OCI-LY1 (cell line): ENCODE measurements at regions not wholly inside any gene's neighbourhood (a gene's known extent, or its start where the extent isn't known, plus 50 kb on each side); places are given as distances from the start of the nearest gene placed in this dataset.
A peak's percentile ranks its signal among the peaks of the same experiment; 100 is the strongest.

ENCODE experiments used
- H2AFZ ChIP-seq: fragments of 200-600 bp; sonication (generic), shearing (Covaris generic); 2 replicates; pipeline ENCODE4 v1.6.0; 2014; ENCODE audit warnings: antibody characterized with exemption, mild to moderate bottlenecking, low read length
- H3F3A ChIP-seq: fragments of 200-600 bp; sonication (generic), shearing (Covaris generic); 2 replicates; pipeline ENCODE4 v1.6.0; 2014; ENCODE audit warnings: mild to moderate bottlenecking, antibody characterized with exemption, low read length, moderate library complexity; ENCODE audit not compliant: insufficient read depth
- H3K27ac ChIP-seq: fragments of 200-600 bp; sonication (generic); 2 replicates; pipeline ENCODE4 v1.5.1; 2014; ENCODE audit warnings: low read length, mixed run types, mild to moderate bottlenecking, low read depth; ENCODE audit not compliant: poor library complexity, severe bottlenecking
- H3K27me3 ChIP-seq: fragments of 200-600 bp; sonication (generic); 2 replicates; pipeline ENCODE4 v1.6.0; 2014; ENCODE audit warnings: antibody characterized with exemption, mild to moderate bottlenecking, low read length, moderate library complexity; ENCODE audit not compliant: insufficient read depth
- H3K36me3 ChIP-seq: fragments of 200-600 bp; sonication (generic); 2 replicates; pipeline ENCODE4 v1.6.1; 2014; ENCODE audit warnings: mild to moderate bottlenecking, antibody characterized with exemption, low read length, moderate library complexity, mixed read lengths; ENCODE audit not compliant: insufficient read depth
- H3K4me1 ChIP-seq: fragments of 200-600 bp; sonication (generic); 2 replicates; pipeline ENCODE4 v1.5.1; 2014; ENCODE audit warnings: mild to moderate bottlenecking, low read length, moderate library complexity; ENCODE audit not compliant: insufficient read depth, severe bottlenecking
- H3K4me2 ChIP-seq: fragments of 200-600 bp; sonication (generic), shearing (Covaris generic); 2 replicates; pipeline ENCODE4 v1.6.1; 2014; ENCODE audit warnings: low read length
- H3K4me3 ChIP-seq: fragments of 200-600 bp; sonication (generic); 2 replicates; pipeline ENCODE4 v1.5.1; 2014; ENCODE audit warnings: low read length, low read depth, mild to moderate bottlenecking, mixed read lengths; ENCODE audit not compliant: poor library complexity, severe bottlenecking
- H3K79me2 ChIP-seq: fragments of 200-600 bp; shearing (Covaris generic); 2 replicates; pipeline ENCODE4 v1.6.1; 2016; ENCODE audit warnings: mixed run types, low read length, mixed read lengths; ENCODE audit not compliant: insufficient read depth
- H3K9ac ChIP-seq: fragments of 200-600 bp; sonication (generic), shearing (Covaris generic); 2 replicates; pipeline ENCODE4 v1.6.1; 2014; ENCODE audit warnings: mild to moderate bottlenecking, low read length, mixed read lengths
- H3K9me2 ChIP-seq: fragments of 200-600 bp; sonication (generic), shearing (Covaris generic); 2 replicates; pipeline ENCODE4 v1.6.1; 2014; ENCODE audit warnings: low read depth, mild to moderate bottlenecking, low read length, mixed read lengths
- H3K9me3 ChIP-seq: fragments of 200-600 bp; shearing (Covaris generic); 2 replicates; pipeline ENCODE4 v1.6.1; 2014; ENCODE audit warnings: low read length, mixed read lengths
- H4K20me1 ChIP-seq: fragments of 200-600 bp; sonication (generic), shearing (Covaris generic); 2 replicates; pipeline ENCODE4 v1.6.0; 2016; ENCODE audit warnings: mild to moderate bottlenecking, low read length; ENCODE audit not compliant: insufficient read depth
- EZH2 ChIP-seq: fragments of 200-600 bp; sonication (generic), shearing (Covaris generic); IDR thresholded peaks from 2 replicates; pipeline ENCODE4 v1.8.0; 2017; ENCODE audit warnings: borderline replicate concordance, mixed run types, mild to moderate bottlenecking, antibody characterized with exemption, low read length, moderate library complexity, mixed read lengths
- TF ChIP-seq, protein P1 (sequence below): fragments of 200-600 bp; sonication (generic), shearing (Covaris generic); IDR thresholded peaks from 2 replicates; pipeline ENCODE4 v1.5.1; 2017; ENCODE audit warnings: mild to moderate bottlenecking, antibody characterized with exemption, low read length, moderate library complexity, mixed read lengths

GRCh38 chr6:28771401-28772267, 152.2 kb downstream of the TRIM27 start:
- no peak overlapping the region for H3K4me3 ChIP-seq
- no peak for TF ChIP-seq EZH2
- TF ChIP-seq, protein P1, sequence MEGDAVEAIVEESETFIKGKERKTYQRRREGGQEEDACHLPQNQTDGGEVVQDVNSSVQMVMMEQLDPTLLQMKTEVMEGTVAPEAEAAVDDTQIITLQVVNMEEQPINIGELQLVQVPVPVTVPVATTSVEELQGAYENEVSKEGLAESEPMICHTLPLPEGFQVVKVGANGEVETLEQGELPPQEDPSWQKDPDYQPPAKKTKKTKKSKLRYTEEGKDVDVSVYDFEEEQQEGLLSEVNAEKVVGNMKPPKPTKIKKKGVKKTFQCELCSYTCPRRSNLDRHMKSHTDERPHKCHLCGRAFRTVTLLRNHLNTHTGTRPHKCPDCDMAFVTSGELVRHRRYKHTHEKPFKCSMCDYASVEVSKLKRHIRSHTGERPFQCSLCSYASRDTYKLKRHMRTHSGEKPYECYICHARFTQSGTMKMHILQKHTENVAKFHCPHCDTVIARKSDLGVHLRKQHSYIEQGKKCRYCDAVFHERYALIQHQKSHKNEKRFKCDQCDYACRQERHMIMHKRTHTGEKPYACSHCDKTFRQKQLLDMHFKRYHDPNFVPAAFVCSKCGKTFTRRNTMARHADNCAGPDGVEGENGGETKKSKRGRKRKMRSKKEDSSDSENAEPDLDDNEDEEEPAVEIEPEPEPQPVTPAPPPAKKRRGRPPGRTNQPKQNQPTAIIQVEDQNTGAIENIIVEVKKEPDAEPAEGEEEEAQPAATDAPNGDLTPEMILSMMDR: peak; percentile 49

DNA sequence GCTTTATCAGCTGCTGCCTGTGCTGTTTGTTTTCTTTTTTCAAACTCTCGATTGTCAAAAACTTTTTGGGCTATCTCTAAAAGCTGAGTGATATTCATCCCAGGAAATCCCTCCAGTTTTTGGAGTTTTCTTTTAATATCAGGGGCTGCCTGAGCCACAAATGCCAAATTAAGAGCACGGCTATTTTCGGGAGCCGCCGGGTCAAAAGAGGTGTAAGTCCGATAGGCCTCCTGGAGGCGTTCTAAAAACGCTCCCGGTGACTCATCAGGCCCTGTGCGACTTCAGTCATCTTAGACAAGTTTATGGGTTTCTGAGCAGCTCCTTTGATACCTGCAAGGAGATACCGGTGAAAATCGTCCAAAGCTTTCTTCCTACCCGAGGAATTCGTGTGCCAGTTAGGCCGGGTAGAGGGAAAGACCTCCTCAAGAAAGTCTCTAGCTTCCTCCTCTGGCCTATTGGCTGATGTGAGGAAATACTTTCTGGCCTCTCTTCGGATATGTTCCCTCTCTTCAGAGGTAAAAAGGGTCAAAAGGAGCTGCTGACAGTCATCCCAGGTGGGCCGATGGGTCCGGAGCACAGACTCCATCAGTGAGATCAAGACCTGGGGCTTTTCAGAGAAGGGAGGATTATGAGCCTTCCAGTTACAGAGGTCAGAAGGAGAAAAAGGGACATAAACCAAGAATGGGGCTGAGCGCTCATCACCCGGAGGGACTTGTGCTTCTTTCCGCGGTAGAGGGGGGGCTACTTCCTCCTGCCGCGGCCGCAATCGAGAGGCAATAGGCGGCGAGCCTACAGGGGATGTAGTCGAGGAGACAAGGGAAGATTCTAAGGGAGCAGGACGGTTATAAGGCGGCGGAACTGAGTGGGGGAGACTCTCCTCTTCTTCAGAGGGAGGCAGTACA, 151.1 kb downstream of the TRIM27 start:
- no peaks in the 10 kb centered on the region for H3K36me3 ChIP-seq
- H3K9me2 ChIP-seq: no peaks in the 10 kb centered on the region
- no peaks in the 10 kb centered on the region for H3F3A ChIP-seq
- H3K4me2 ChIP-seq: no peak overlapping the region
- no peaks in the 10 kb centered on the region; the same call in 1 of the 2 replicates for H3K27me3 ChIP-seq
- no peak overlapping the region for H3K4me3 ChIP-seq
- no peaks in the 10 kb centered on the region for H4K20me1 ChIP-seq
- no peak overlapping the region for H3K9ac ChIP-seq
- no peaks in the 10 kb centered on the region for H3K9me3 ChIP-seq
- no peaks in the 10 kb centered on the region for H3K79me2 ChIP-seq
- H3K27ac ChIP-seq: no peak overlapping the region
- TF ChIP-seq EZH2: no peak
- TF ChIP-seq, protein P1: no peak
- no peak overlapping the region for H2AFZ ChIP-seq
- peaks cover 3% of the 10 kb centered on the region for H3K4me1 ChIP-seq

More at GRCh38 chr6:28771401-28772267, 152.2 kb downstream of the TRIM27 start:
- Histone ChIP-seq H3K27ac (no peak overlapping the region), H4K20me1 (no peaks in the 10 kb centered on the region), H3K9me3 (no peaks in the 10 kb centered on the region), H3K9ac (no peak overlapping the region), H3K79me2 (no peaks in the 10 kb centered on the region), H3K27me3 (no peaks in the 10 kb centered on the region; the same call in 1 of the 2 replicates), H2AFZ (no peak overlapping the region), H3K4me1 (no peaks in the 10 kb centered on the region), H3F3A (no peaks in the 10 kb centered on the region), H3K36me3 (no peaks in the 10 kb centered on the region), H3K4me2 (no peak overlapping the region), H3K9me2 (no peaks in the 10 kb centered on the region)

DNA sequence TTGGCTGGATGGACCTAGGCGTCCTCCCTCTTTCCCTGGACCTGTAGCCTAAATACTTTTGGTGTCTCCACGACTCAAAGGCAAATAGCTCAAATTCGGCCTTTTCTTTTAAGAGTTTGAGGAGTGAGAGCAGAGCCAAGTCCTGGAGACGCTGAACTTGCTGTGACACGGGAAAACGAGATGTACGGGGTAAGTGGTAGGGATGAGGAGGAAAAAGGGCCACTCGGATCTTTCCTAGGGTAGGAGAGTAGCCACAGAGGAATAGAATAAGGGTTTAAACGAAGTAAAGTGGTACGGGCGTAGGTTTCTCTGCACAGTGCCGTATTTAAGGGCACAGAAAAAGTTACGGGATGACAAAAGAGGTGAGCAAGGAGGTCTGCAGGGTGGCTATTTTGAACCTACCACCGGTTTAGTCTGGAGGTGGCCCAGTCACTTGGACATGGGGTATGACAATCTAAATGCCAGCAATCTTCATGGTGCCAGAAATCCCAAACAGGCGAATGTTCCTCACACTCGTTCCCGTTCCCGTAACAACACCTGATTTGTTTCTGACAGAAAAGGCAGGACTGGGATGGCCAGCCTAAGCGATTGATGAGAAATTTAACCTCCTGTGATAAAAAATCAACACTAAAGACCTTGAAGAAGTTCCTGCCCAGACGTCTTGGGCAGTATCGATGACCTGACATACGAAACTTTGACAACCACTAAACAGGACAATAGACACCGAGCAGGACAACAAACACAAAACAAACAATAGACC, 149.3 kb downstream of the TRIM27 start:
- H3K79me2 ChIP-seq: no peaks in the 10 kb centered on the region
- H4K20me1 ChIP-seq: no peaks in the 10 kb centered on the region
- H3K27me3 ChIP-seq: no peaks in the 10 kb centered on the region; the same call in 1 of the 2 replicates
- H3K9me3 ChIP-seq: no peaks in the 10 kb centered on the region
- no peaks in the 10 kb centered on the region for H3K9me2 ChIP-seq
- no peak overlapping the region for H3K4me3 ChIP-seq
- no peak overlapping the region for H3K27ac ChIP-seq
- H3K9ac ChIP-seq: no peak overlapping the region
- H3K4me1 ChIP-seq: peaks cover 3% of the 10 kb centered on the region
- no peaks in the 10 kb centered on the region for H3K36me3 ChIP-seq
- H3F3A ChIP-seq: no peaks in the 10 kb centered on the region
- H2AFZ ChIP-seq: no peak overlapping the region
- no peak for TF ChIP-seq EZH2
- TF ChIP-seq, protein P1: no peak
- H3K4me2 ChIP-seq: no peak overlapping the region
